ENCODE measurements at regions not wholly inside any gene's neighbourhood (a gene's known extent, or its start where the extent isn't known, plus 50 kb on each side); places are given as distances from the start of the nearest gene placed in this dataset.
"Not testable (repeated sequence)": the region's sequence is repeated elsewhere in the genome, so short reads cannot be mapped to it uniquely, and the experiment has no call there.

DNA sequence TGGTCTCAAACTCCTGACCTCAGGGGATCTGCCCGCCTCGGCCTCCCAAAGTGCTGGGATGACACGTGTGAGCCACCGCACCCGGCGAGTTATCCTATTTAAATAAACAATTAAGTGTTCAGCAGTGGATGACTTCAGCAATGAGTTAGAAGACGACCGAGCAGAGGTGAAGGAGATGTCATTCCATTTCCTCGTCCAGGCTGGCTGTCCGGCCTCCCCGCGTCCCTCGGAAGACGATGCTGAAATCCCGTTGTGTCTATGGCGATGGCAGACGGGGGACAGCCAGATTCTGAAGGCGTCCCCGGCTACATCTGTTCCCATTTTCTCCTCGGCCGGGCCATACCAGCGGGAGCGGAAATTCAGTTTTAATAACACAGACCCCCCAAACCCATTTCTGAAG is 209.8 kb downstream of the CRLF2 start (continued):
- TF ChIP-seq, protein P1, sequence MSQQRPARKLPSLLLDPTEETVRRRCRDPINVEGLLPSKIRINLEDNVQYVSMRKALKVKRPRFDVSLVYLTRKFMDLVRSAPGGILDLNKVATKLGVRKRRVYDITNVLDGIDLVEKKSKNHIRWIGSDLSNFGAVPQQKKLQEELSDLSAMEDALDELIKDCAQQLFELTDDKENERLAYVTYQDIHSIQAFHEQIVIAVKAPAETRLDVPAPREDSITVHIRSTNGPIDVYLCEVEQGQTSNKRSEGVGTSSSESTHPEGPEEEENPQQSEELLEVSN (IDR thresholded peaks at IDR 0.05; ENCODE audit: borderline replicate concordance, low read depth), result no peak
- TF ChIP-seq CHD2 (IDR thresholded peaks at IDR 0.05; ENCODE audit: low read length, partially characterized antibody) (no peak), RNF2 (IDR thresholded peaks at IDR 0.05; ENCODE audit: borderline replicate concordance, low read depth) (no peak), RCOR1 (IDR thresholded peaks at IDR 0.05; ENCODE audit: low read depth, low read length) (no peak)

DNA sequence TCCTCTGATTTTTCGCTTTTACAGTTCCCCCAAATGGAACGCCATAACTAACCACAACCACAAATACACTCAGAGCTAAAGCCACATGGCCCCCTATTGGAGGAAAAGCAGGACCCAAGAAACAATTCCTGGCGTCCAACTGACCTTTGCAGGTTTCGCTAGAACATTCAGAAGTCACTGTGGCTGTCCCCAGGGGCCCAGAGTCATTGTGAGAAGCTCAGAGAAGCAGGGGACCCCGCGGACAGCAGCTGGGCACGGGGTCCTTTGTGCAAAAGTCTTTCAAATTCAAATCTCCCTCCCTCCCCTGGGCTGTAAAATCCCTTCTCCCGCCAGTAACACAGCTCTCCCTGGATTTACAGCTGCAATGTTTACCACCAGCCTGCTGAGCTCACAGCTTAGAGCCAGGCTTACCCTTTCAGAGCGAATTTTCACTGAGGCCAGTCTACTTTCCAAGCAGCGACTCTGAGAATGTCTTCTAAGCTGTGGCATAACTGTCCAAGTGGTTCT is 214.8 kb downstream of the CRLF2 start:
- FAIRE-seq (no peak), ATAC-seq (peak; percentile 19 to 32; a peak in 1 of 6 replicates), DNase-seq (ENCODE audit: low read depth in 1 of 2, low spot score in 1 of 2) (no peak)
- ChIA-PET CTCF (no interaction called here), POLR2A (no interaction called here)
- no peak overlapping the region for H3K4me3 ChIP-seq
- H3K27ac ChIP-seq, result no peak overlapping the region
- TF ChIP-seq NPAS2 (CRISPR knock-in tag; IDR thresholded peaks at IDR 0.05; ENCODE audit: borderline replicate concordance), result no peak
- TF ChIP-seq HOXB13 (CRISPR knock-in tag; IDR thresholded peaks at IDR 0.05; ENCODE audit: low read depth), result no peak
- WGBS (ENCODE audit: missing lambda C conversion rate), result 24% methylated on average over 10 of the region's 10 CpGs
- H3K4me1 ChIP-seq, result no peaks in the 10 kb centered on the region
- H3K4me2 ChIP-seq, result no peak overlapping the region
- 0 out of 3 replicates have a peak, but pooled peaks cover 5% of the 10 kb centered on the region for H3K9me3 ChIP-seq

DNA sequence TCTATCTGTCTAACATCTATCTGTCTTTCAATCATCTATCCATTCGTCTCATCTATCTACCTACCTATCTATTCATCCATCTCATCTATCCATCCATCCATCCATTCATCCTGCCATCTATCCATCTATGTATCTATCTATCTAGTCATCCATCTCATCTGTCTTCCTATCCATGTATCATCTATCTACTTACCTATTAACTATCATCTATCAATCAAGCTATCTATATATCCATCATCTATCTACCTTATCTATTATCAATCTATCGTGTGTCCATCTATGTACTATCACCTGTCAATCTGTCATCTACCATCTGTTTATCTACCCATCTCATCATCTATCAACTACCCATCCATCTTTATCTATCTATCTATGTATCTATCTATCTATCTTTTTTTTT is 217.7 kb downstream of the CRLF2 start:
- H3K4me3 ChIP-seq, result no peak overlapping the region
- H3K4me1 ChIP-seq, result no peaks in the 10 kb centered on the region
- ChIA-PET CTCF (no interaction called here), POLR2A (no interaction called here)
- H3K4me2 ChIP-seq, result no peak overlapping the region
- 21% methylated on average over 2 of the region's 2 CpGs for WGBS (ENCODE audit: missing lambda C conversion rate)
- no peak for ATAC-seq
- no peak for FAIRE-seq
- no peak for TF ChIP-seq POLR2AphosphoS2 (conservative IDR thresholded peaks at IDR 0.05; ENCODE audit: low read length)
- no peak for TF ChIP-seq FOSB (CRISPR knock-in tag; IDR thresholded peaks at IDR 0.05)
- TF ChIP-seq GATA3 (IDR thresholded peaks at IDR 0.05; ENCODE audit: borderline replicate concordance), result no peak
- TF ChIP-seq FOXS1 (CRISPR knock-in tag; IDR thresholded peaks at IDR 0.05), result no peak
- no peak for TF ChIP-seq ZSCAN20 (CRISPR knock-in tag; IDR thresholded peaks at IDR 0.05)
- TF ChIP-seq ZC3H11A (IDR thresholded peaks at IDR 0.05), result no peak
- no peak for TF ChIP-seq MYC (IDR thresholded peaks at IDR 0.05; ENCODE audit: borderline replicate concordance, low read length)
- no peak for TF ChIP-seq NR3C1 (IDR thresholded peaks at IDR 0.05)
- no peak for TF ChIP-seq MAFK (IDR thresholded peaks at IDR 0.05; ENCODE audit: partially characterized antibody)
- TF ChIP-seq RFX5 (IDR thresholded peaks at IDR 0.05), result no peak
- TF ChIP-seq HEYL (CRISPR knock-in tag; IDR thresholded peaks at IDR 0.05), result no peak
- no peak for TF ChIP-seq FOSL2 (IDR thresholded peaks at IDR 0.05)
- TF ChIP-seq FOSL2 (CRISPR knock-in tag; IDR thresholded peaks at IDR 0.05), result no peak
- no peak for TF ChIP-seq PHF8 (IDR thresholded peaks at IDR 0.05; ENCODE audit: borderline replicate concordance, low read depth)
- H3K27ac ChIP-seq, result no peak overlapping the region
- no peak for DNase-seq (ENCODE audit: low read depth in 1 of 2, low spot score in 1 of 2)
- peaks cover 17% of the 10 kb centered on the region; the same call in 1 of the 3 replicates for H3K9me3 ChIP-seq

DNA sequence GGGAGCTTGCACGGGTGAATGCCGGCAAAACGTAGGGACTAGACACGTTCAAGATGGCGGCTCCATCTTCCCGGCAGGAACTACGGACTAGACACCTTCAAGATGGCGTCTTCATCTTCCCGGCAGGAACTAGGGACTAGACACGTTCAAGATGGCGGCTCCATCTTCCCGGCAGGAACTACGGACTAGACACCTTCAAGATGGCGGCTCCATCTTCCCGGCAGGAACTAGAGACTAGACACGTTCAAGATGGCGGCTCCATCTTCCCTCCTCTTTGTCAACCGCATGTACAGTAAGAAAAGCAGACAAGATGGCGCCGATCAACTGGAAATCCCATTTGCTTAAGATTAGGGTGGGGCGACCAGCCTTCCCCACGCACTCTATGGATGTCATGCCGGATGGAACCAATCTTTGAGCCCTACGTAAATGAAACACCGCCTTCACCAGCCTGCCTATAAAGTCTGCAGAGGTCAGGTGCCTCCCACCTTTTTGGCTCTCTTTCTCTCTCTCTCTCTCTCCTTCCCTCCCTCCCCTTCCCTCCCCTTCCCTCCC is 222.4 kb downstream of the CRLF2 start:
- peak; percentile 48 to 99 for DNase-seq (ENCODE audit: low read depth in 1 of 2, low spot score in 1 of 2)
- POLR2A ChIA-PET, result no interaction called here
- peak; percentile 96 to 98 for ATAC-seq

DNA sequence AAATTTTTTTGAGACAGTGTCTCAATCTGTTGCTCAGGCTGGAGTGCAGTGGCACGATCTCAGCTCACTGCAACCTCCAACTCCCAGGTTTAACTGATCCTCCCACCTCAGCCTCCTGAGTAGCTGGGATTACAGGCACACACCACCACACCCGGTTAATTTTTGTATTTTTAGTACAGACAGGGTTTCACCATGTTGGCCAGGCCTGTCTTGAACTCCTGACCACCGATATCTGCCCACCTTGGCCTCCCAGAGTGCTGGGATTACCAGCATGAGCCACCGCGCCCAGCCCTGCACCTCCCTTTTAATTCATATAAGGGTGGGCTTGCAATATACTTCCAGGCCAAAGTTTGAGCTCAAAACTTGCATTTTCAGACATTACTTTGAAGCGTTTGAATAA is 223.9 kb downstream of the CRLF2 start:
- H3K4me1 ChIP-seq; DNase-seq (ENCODE audit: low read depth in 1 of 2, low spot score in 1 of 2); CTCF ChIA-PET; ATAC-seq; POLR2A ChIA-PET; H3K27ac ChIP-seq; H3K4me3 ChIP-seq; FAIRE-seq: not testable (repeated sequence)
- WGBS (ENCODE audit: missing lambda C conversion rate), result 74% methylated on average over 6 of the region's 6 CpGs
- peaks cover 21% of the 10 kb centered on the region; the same call in 1 of the 3 replicates for H3K9me3 ChIP-seq
- H3K4me2 ChIP-seq, result peak overlapping the region; percentile 79; the same call in 1 of the 3 replicates

More for the DNA sequence above, 222.4 kb downstream of the CRLF2 start:
- 14% methylated on average over 23 of the region's 25 CpGs for WGBS (ENCODE audit: missing lambda C conversion rate)
- TF ChIP-seq NFE2L2 (conservative IDR thresholded peaks at IDR 0.05; ENCODE audit: low read length) (no peak), EP300 (IDR thresholded peaks at IDR 0.05) (no peak), POLR2A (IDR thresholded peaks at IDR 0.05; ENCODE audit: low read length) (peak; percentile 35), MYC (IDR thresholded peaks at IDR 0.05; ENCODE audit: borderline replicate concordance, low read length) (0 out of 2 replicates have a peak, but pooled peaks have one; percentile 31), HOXB5 (CRISPR knock-in tag; IDR thresholded peaks at IDR 0.05) (no peak), EHMT2 (IDR thresholded peaks at IDR 0.05; ENCODE audit: low read depth) (0 out of 2 replicates have a peak, but pooled peaks have one; percentile 43), JUN (IDR thresholded peaks at IDR 0.05) (peak in 1 of 2 experiments; percentile 61; a peak in 1 of 5 replicates)
- TF ChIP-seq, protein P2, sequence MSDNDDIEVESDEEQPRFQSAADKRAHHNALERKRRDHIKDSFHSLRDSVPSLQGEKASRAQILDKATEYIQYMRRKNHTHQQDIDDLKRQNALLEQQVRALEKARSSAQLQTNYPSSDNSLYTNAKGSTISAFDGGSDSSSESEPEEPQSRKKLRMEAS (IDR thresholded peaks at IDR 0.05), result peak; percentile 74
- TF ChIP-seq, protein P3, sequence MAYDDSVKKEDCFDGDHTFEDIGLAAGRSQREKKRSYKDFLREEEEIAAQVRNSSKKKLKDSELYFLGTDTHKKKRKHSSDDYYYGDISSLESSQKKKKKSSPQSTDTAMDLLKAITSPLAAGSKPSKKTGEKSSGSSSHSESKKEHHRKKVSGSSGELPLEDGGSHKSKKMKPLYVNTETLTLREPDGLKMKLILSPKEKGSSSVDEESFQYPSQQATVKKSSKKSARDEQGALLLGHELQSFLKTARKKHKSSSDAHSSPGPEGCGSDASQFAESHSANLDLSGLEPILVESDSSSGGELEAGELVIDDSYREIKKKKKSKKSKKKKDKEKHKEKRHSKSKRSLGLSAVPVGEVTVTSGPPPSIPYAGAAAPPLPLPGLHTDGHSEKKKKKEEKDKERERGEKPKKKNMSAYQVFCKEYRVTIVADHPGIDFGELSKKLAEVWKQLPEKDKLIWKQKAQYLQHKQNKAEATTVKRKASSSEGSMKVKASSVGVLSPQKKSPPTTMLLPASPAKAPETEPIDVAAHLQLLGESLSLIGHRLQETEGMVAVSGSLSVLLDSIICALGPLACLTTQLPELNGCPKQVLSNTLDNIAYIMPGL (CRISPR knock-in tag; IDR thresholded peaks at IDR 0.05; ENCODE audit: borderline replicate concordance), result no peak
- CTCF ChIA-PET, result no interaction called here
- Histone ChIP-seq H3K4me2 (peak overlapping the region; percentile 79), H3K4me3 (peak overlapping the region; percentile 46), H3K27ac (peak overlapping the region; percentile 60 to 73), H3K9me3 (peaks cover 21% of the 10 kb centered on the region; the same call in 1 of the 3 replicates), H3K4me1 (peaks cover 6% of the 10 kb centered on the region; the same call in 1 of the 3 replicates)
- FAIRE-seq, result peak; percentile 97
